ENCODE measurements at regions not wholly inside any gene's neighbourhood (a gene's known extent, or its start where the extent isn't known, plus 50 kb on each side); places are given as distances from the start of the nearest gene placed in this dataset.

GRCh38 chr2:130259594-130259993, 61.4 kb upstream of the TUBA3E start:
- Histone ChIP-seq H2BK120ac (ENCODE audit: low read depth, low read length, poor library complexity, severe bottlenecking) (no peak overlapping the region), H2AK5ac (ENCODE audit: insufficient read length, low read length) (no peak overlapping the region), H3K79me2 (ENCODE audit: insufficient read depth, low read length) (no peaks in the 10 kb centered on the region), H4K8ac (replicated peaks; ENCODE audit: insufficient read length, low read depth, low read length) (no peak overlapping the region), H4K91ac (ENCODE audit: insufficient read length, low read depth, low read length) (no peak overlapping the region), H3K4me1 (ENCODE audit: insufficient read depth, low read length) (no peaks in the 10 kb centered on the region), H2BK15ac (ENCODE audit: low read depth, low read length) (no peak overlapping the region), H2BK20ac (ENCODE audit: low read depth, low read length, poor library complexity, severe bottlenecking) (no peak overlapping the region), H3K23ac (ENCODE audit: insufficient read length, low read depth, low read length) (no peak overlapping the region), H3K27ac (ENCODE audit: insufficient read length, low read depth, low read length) (no peak overlapping the region), H3K18ac (ENCODE audit: insufficient read length, low read depth, low read length) (no peak overlapping the region), H3K56ac (ENCODE audit: insufficient read length, low read depth, low read length) (no peak overlapping the region), H3K4me2 (ENCODE audit: insufficient read depth, insufficient read length, low read length) (no peak overlapping the region), H4K5ac (ENCODE audit: insufficient read length, low read depth, low read length) (no peak overlapping the region), H2BK12ac (ENCODE audit: insufficient read length, low read depth, low read length) (no peak overlapping the region), H3K14ac (ENCODE audit: insufficient read depth, low read length) (no peak overlapping the region), H4K20me1 (ENCODE audit: control insufficient read depth, insufficient read depth, insufficient read length) (no peaks in the 10 kb centered on the region), H3T11ph (ENCODE audit: low read length) (no peak overlapping the region), H3K9me3 (ENCODE audit: control insufficient read depth, low read depth, low read length) (no peaks in the 10 kb centered on the region), H2AFZ (ENCODE audit: low read length) (no peak overlapping the region), H3K79me1 (ENCODE audit: insufficient read depth, low read depth, low read length, poor library complexity, severe bottlenecking) (no peaks in the 10 kb centered on the region), H3K27me3 (ENCODE audit: insufficient read depth, low read length) (no peaks in the 10 kb centered on the region), H2BK5ac (ENCODE audit: insufficient read length, low read length) (no peak overlapping the region), H3K23me2 (ENCODE audit: insufficient read length, low read depth, low read length, poor library complexity, severe bottlenecking) (no peaks in the 10 kb centered on the region), H3K9ac (ENCODE audit: extremely low read depth, insufficient read length, low read length) (no peak overlapping the region), H3K4ac (ENCODE audit: low read depth, low read length) (no peak overlapping the region)
- Mint-ChIP-seq H3K9me3 (no peaks in the 10 kb centered on the region), H3K36me3 (ENCODE audit: insufficient read depth in 1 of 3, low read depth in 3 of 3) (no peaks in the 10 kb centered on the region), H3K4me3 (no peak overlapping the region), H3K27me3 (ENCODE audit: low read depth) (peaks cover 5% of the 10 kb centered on the region), H3K27ac (no peak overlapping the region), H3K4me1 (peaks cover 7 to 17% of the 10 kb centered on the region in 2 experiments; a peak in 3 of 4 replicates)
- TF ChIP-seq CTCF (conservative IDR thresholded peaks at IDR 0.05), result no peak
- no peak for DNase-seq
- no CpG with 5 or more reads among the region's 4 CpGs for WGBS (ENCODE audit: extremely low coverage, insufficient read length, low lambda C conversion rate)

Data from H9 (cell line).